Nephron (organoid): ENCODE measurements at regions not wholly inside any gene's neighbourhood (a gene's known extent, or its start where the extent isn't known, plus 50 kb on each side); places are given as distances from the start of the nearest gene placed in this dataset.

Experiments
- H3K27ac Mint-ChIP-seq, 3 experiments: 2 replicates each; pipeline ENCODE4 v1.8.0; 2020; ENCODE audit warnings: mixed read lengths in 3 of 3, mild to moderate bottlenecking in 2 of 3, moderate library complexity in 1 of 3
- H3K27me3 Mint-ChIP-seq: 2 replicates; pipeline ENCODE4 v1.8.0; 2021; ENCODE audit warnings: low read depth, mild to moderate bottlenecking, moderate library complexity, mixed read lengths
- H3K36me3 Mint-ChIP-seq: 2 replicates; pipeline ENCODE4 v1.8.0; 2020; ENCODE audit warnings: low read depth, mixed read lengths
- H3K4me1 Mint-ChIP-seq: 2 replicates; pipeline ENCODE4 v1.8.0; 2020; ENCODE audit warnings: mixed read lengths
- H3K4me3 Mint-ChIP-seq, 3 experiments: 2 replicates each; pipeline ENCODE4 v1.8.0; 2020; ENCODE audit warnings: mild to moderate bottlenecking in 3 of 3, mixed read lengths in 3 of 3, moderate library complexity in 2 of 3
- H3K9me3 Mint-ChIP-seq: 2 replicates; pipeline ENCODE4 v1.8.0; 2020; ENCODE audit warnings: mixed read lengths
- TF ChIP-seq, protein P1 (sequence below), 3 experiments: fragments of 200-600 bp; sonication (generic); IDR thresholded peaks; one replicate each; pipeline ENCODE4 v1.5.0; 2021; ENCODE audit warnings: antibody characterized with exemption in 3 of 3; ENCODE audit not compliant: unreplicated experiment in 3 of 3

DNA sequence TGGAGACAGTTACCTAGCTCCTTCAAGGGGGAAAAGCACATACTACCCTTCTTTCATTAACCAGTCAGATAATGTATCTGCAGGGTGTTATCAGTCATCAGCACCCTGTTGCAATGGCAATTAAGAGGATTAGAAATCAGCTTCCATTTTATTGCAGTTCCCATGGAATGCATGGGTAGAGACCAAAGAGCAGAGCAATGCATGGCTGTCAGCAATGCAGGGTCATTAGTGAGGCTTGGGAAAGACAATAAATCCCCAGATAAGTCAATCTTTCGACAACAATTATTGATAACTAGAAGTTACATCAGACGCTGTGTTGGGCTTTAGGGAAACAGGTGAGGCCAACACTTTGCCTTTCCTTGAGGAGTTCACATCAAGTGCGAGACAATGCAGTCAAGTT is 150.9 kb downstream of the MAFB start:
- Mint-ChIP-seq H3K4me1 (peaks cover 5% of the 10 kb centered on the region), H3K4me3 (no peak overlapping the region), H3K9me3 (peaks cover 5% of the 10 kb centered on the region), H3K27ac (no peak overlapping the region), H3K36me3 (peaks cover 4% of the 10 kb centered on the region), H3K27me3 (peaks cover 14% of the 10 kb centered on the region)
- TF ChIP-seq, protein P1, sequence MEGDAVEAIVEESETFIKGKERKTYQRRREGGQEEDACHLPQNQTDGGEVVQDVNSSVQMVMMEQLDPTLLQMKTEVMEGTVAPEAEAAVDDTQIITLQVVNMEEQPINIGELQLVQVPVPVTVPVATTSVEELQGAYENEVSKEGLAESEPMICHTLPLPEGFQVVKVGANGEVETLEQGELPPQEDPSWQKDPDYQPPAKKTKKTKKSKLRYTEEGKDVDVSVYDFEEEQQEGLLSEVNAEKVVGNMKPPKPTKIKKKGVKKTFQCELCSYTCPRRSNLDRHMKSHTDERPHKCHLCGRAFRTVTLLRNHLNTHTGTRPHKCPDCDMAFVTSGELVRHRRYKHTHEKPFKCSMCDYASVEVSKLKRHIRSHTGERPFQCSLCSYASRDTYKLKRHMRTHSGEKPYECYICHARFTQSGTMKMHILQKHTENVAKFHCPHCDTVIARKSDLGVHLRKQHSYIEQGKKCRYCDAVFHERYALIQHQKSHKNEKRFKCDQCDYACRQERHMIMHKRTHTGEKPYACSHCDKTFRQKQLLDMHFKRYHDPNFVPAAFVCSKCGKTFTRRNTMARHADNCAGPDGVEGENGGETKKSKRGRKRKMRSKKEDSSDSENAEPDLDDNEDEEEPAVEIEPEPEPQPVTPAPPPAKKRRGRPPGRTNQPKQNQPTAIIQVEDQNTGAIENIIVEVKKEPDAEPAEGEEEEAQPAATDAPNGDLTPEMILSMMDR (IDR thresholded peaks at IDR 0.05; ENCODE audit: unreplicated experiment in 3 of 3) = no peak

DNA sequence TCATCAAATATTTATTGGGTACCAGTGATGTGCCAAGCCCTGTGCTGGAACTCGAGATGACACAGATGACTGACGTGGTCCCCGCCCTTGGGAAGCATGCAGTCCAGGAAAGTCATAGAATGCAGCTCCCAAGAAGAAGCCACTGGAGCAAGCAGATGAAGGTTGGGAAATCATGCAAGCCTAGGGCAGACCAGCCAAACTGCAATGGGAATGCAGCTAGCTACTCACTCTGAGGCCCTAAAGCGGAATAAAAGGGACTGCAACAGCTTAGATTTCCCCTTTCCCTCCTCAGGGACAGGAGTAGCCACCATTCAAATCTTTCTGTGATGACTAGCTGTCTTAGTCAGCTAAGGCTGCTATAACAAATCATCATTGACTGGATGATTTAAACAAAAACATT is 152.2 kb downstream of the MAFB start:
- Mint-ChIP-seq H3K36me3 (peaks cover 4% of the 10 kb centered on the region), H3K9me3 (peaks cover 13% of the 10 kb centered on the region), H3K27me3 (peaks cover 20% of the 10 kb centered on the region), H3K27ac (no peak overlapping the region), H3K4me3 (no peak overlapping the region), H3K4me1 (peaks cover 5% of the 10 kb centered on the region)
- TF ChIP-seq, protein P1 (IDR thresholded peaks at IDR 0.05; ENCODE audit: unreplicated experiment in 3 of 3) = no peak

DNA sequence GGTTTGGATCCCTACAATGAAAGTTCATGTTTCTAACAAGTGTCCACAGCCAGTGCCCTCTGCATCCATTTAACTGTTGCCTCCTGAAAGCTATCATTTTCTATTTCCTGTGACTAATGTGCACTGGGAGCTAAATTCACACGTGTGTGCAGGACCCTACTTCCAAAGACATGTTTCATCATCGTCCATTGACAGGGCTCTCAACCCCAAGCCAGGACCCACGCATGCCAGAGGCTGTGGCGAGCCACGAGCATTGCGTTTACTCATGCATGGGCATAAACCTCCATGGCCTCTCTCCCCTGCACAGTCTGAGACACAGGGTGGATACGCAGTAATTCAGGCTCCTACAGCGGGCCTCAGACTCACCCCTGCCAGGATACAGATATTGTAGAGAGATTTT is 153.2 kb downstream of the MAFB start:
- Mint-ChIP-seq H3K36me3 (peaks cover 4% of the 10 kb centered on the region), H3K4me1 (peaks cover 5% of the 10 kb centered on the region), H3K27me3 (peaks cover 24% of the 10 kb centered on the region), H3K4me3 (no peak overlapping the region), H3K27ac (no peak overlapping the region), H3K9me3 (peaks cover 19% of the 10 kb centered on the region)
- TF ChIP-seq, protein P1 (IDR thresholded peaks at IDR 0.05; ENCODE audit: unreplicated experiment in 3 of 3) = no peak

DNA sequence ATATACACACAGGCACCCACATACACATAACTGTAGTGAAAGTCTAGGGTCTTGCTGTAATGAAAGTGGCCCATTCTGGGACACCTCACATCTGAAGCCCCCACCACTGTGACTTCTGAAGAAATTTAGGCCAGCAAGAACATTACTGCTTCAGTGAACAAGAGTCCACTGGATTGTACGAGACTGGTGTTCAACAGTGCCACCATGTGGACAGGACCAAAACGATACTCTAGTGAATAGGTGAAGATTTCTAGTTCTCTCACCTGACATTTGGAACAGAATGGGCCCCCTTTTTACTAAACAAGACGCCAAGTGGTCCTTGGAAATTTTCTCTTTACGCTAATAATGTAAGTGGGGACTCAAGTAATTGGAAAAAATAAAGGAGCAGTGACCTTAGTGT is 156.9 kb downstream of the MAFB start:
- Mint-ChIP-seq H3K36me3 (peaks cover 4% of the 10 kb centered on the region), H3K4me3 (no peak overlapping the region), H3K9me3 (peaks cover 21% of the 10 kb centered on the region), H3K27me3 (peaks cover 24% of the 10 kb centered on the region), H3K4me1 (no peaks in the 10 kb centered on the region), H3K27ac (no peak overlapping the region)
- TF ChIP-seq, protein P1 (IDR thresholded peaks at IDR 0.05; ENCODE audit: unreplicated experiment in 3 of 3) = peak in 1 of 3 experiments; percentile 37

DNA sequence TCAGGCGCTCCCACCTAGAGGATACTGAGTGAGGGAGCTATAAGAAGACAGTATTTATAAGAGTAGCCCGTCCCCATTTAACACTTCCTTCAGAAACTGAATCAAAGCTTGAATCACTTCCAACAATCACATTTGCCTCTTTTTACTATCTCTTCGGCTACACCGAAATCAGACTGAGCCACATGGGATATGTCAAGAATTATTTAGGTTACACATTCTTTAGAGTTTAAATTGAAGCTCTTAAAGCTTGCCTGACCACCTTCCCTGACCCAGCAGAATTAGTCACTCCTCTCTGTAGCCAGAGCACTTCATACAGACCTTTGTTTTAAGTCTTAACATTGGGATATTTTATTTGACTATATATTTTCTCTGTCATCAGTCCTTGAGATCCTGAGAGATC is 163.7 kb downstream of the MAFB start:
- H3K4me1 Mint-ChIP-seq = peaks cover 9% of the 10 kb centered on the region

DNA sequence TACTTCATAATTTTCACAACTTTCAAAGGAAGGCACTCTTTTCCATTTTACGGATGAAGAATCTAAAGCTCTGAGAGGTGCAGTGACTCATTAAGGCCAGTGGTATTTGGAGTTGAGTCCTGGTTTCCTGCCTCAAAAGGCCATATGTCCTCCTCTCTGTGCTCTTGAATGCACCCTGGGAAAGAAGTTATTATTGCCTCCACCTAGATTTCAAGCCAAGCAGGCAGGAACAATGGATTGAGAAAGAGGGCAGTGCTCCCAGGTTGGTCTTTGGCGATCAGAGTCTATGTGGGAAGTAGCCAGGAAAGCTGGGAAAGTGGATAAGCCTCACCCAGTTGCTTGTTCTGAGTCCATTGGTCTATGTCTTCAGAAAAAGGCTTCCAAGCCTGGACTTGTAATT is 165.0 kb downstream of the MAFB start:
- Mint-ChIP-seq H3K27ac (no peak overlapping the region), H3K36me3 (no peaks in the 10 kb centered on the region), H3K4me1 (peaks cover 9% of the 10 kb centered on the region), H3K9me3 (no peaks in the 10 kb centered on the region), H3K27me3 (peaks cover 35% of the 10 kb centered on the region), H3K4me3 (no peak overlapping the region)
- TF ChIP-seq, protein P1 (IDR thresholded peaks at IDR 0.05; ENCODE audit: unreplicated experiment in 3 of 3) = no peak

More for the DNA sequence above, 163.7 kb downstream of the MAFB start:
- TF ChIP-seq, protein P1 (IDR thresholded peaks at IDR 0.05; ENCODE audit: unreplicated experiment in 3 of 3) = no peak
- H3K9me3 Mint-ChIP-seq = no peaks in the 10 kb centered on the region
- H3K27ac Mint-ChIP-seq = peak overlapping the region; percentile 1 to 40 (median 27)
- no peak overlapping the region for H3K4me3 Mint-ChIP-seq
- no peaks in the 10 kb centered on the region for H3K36me3 Mint-ChIP-seq
- peaks cover 28% of the 10 kb centered on the region for H3K27me3 Mint-ChIP-seq
